Osteoblast (primary cell): ENCODE measurements at regions not wholly inside any gene's neighbourhood (a gene's known extent, or its start where the extent isn't known, plus 50 kb on each side); places are given as distances from the start of the nearest gene placed in this dataset.

Experiments used
- DNase-seq: peaks from one replicate; pipeline ENCODE4 v3.0.0; 2011; ENCODE audit warnings: low spot score, mixed read lengths; ENCODE audit not compliant: insufficient read length; ENCODE audit errors: missing footprints
- H2AFZ ChIP-seq: 2 replicates; pipeline ENCODE4 v1.6.0; 2011; ENCODE audit warnings: mild to moderate bottlenecking, low read length
- H3K27ac ChIP-seq: 2 replicates; pipeline ENCODE4 v1.5.1; 2011; ENCODE audit warnings: mild to moderate bottlenecking, low read depth, low read length, moderate library complexity
- H3K27me3 ChIP-seq: 2 replicates; pipeline ENCODE4 v1.6.0; 2012; ENCODE audit warnings: mild to moderate bottlenecking, control low read depth, inconsistent platforms, low read length, moderate library complexity; ENCODE audit not compliant: insufficient read depth
- H3K36me3 ChIP-seq: 2 replicates; pipeline ENCODE4 v1.5.1; 2011; ENCODE audit warnings: mild to moderate bottlenecking, low read length, control low read depth, moderate library complexity; ENCODE audit not compliant: insufficient read depth
- H3K4me1 ChIP-seq: 2 replicates; pipeline ENCODE4 v1.5.1; 2011; ENCODE audit warnings: mild to moderate bottlenecking, low read length, control low read depth, moderate library complexity; ENCODE audit not compliant: insufficient read depth
- H3K4me2 ChIP-seq: 2 replicates; pipeline ENCODE4 v1.6.0; 2011; ENCODE audit warnings: mild to moderate bottlenecking, low read length; ENCODE audit not compliant: insufficient read depth
- H3K4me3 ChIP-seq: fragments of 200-600 bp; sonication (generic); 3 replicates; pipeline ENCODE4 v1.5.1; 2012; ENCODE audit warnings: mild to moderate bottlenecking, low read length, inconsistent platforms; ENCODE audit not compliant: insufficient read depth
- H3K79me2 ChIP-seq: 2 replicates; pipeline ENCODE4 v1.6.0; 2012; ENCODE audit warnings: mild to moderate bottlenecking, low read length, control low read depth, inconsistent platforms; ENCODE audit not compliant: insufficient read depth
- H3K9me3 ChIP-seq: 2 replicates; pipeline ENCODE4 v1.5.1; 2011; ENCODE audit warnings: low read depth, low read length, control low read depth
- H4K20me1 ChIP-seq: 2 replicates; pipeline ENCODE4 v1.6.0; 2012; ENCODE audit warnings: mild to moderate bottlenecking, low read length, control low read depth; ENCODE audit not compliant: insufficient read depth
- TF ChIP-seq, protein P1 (sequence below): IDR thresholded peaks from 2 replicates; pipeline ENCODE4 v1.5.1; 2011; ENCODE audit warnings: mild to moderate bottlenecking, low read depth, low read length, moderate library complexity; ENCODE audit errors: extremely low read depth

DNA sequence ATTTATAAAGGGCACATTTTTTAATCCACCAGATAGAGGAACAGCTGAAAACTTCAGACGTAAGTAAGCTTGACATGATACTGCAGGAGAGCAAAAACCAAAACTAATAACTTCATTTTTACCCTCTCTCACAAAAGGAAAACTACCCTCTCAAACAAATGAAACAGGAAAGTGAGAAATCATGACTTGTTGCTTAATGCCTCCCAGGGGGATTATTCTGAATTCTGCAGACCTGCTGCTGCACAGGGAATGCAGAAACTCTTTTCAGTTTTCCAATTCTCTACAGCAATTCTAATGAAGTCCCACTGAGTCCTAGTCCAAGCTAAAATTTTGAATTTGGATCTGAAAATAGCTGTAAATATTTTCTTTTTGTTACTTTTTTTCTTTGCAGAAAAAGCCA is 637.1 kb upstream of the CCDC54 start:
- Histone ChIP-seq H3K27ac (peak overlapping the region; percentile 50), H3K4me3 (no peak overlapping the region), H3K27me3 (no peaks in the 10 kb centered on the region), H2AFZ (no peak overlapping the region), H3K79me2 (peaks cover 2% of the 10 kb centered on the region), H3K4me1 (peaks cover 27% of the 10 kb centered on the region), H4K20me1 (no peaks in the 10 kb centered on the region), H3K9me3 (no peaks in the 10 kb centered on the region), H3K4me2 (peak overlapping the region; percentile 1), H3K36me3 (peaks cover 32% of the 10 kb centered on the region)
- peak; percentile 42 for DNase-seq
- TF ChIP-seq, protein P1, sequence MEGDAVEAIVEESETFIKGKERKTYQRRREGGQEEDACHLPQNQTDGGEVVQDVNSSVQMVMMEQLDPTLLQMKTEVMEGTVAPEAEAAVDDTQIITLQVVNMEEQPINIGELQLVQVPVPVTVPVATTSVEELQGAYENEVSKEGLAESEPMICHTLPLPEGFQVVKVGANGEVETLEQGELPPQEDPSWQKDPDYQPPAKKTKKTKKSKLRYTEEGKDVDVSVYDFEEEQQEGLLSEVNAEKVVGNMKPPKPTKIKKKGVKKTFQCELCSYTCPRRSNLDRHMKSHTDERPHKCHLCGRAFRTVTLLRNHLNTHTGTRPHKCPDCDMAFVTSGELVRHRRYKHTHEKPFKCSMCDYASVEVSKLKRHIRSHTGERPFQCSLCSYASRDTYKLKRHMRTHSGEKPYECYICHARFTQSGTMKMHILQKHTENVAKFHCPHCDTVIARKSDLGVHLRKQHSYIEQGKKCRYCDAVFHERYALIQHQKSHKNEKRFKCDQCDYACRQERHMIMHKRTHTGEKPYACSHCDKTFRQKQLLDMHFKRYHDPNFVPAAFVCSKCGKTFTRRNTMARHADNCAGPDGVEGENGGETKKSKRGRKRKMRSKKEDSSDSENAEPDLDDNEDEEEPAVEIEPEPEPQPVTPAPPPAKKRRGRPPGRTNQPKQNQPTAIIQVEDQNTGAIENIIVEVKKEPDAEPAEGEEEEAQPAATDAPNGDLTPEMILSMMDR: no peak

DNA sequence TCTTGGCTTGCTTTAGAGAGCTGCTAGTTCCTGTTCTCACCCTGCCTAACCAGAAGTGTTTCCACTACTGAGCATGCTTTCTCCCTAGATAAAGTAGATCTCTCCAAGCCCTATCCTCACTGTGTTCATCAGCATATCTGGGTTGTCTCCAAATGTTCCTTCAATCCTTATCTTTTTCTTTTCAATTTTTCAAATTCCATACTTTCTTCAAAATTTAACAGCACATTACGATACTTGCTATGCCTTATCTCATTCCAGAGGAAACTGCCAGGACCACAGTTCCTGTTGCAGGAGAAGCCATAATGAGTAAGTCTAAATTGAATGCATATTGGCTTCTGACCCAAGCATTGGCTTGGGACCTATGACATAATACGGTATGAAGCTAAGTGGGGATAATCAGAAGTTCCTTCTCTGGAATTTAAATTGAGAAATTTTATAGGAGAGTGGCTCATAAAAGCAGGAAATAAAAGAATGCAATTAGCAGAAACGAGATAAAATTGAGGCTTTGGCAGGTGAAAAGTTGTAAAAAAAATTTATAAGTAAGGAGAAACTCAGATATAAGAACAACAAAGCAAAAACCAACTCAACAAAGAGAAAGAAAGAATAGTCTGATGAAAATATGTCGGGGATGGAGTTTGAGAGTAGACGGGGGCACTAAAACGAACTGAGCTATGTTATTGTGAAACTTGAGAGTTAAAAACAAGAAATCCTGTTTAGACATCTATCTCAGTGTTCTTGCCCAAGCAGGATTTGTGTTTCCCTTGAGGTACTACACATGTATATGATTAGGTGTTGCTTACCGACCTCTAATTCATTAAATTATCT is 631.7 kb upstream of the CCDC54 start:
- H3K27me3 ChIP-seq: no peaks in the 10 kb centered on the region
- H3K27ac ChIP-seq: peak overlapping the region; percentile 86
- no peaks in the 10 kb centered on the region for H4K20me1 ChIP-seq
- H3K36me3 ChIP-seq: peaks cover 16% of the 10 kb centered on the region
- H3K4me2 ChIP-seq: peak overlapping the region; percentile 62
- H3K4me3 ChIP-seq: no peak overlapping the region
- DNase-seq: no peak
- no peaks in the 10 kb centered on the region for H3K9me3 ChIP-seq
- H3K79me2 ChIP-seq: peaks cover 3% of the 10 kb centered on the region
- peaks cover 52% of the 10 kb centered on the region for H3K4me1 ChIP-seq
- TF ChIP-seq, protein P1: no peak
- H2AFZ ChIP-seq: peak overlapping the region; percentile 12

DNA sequence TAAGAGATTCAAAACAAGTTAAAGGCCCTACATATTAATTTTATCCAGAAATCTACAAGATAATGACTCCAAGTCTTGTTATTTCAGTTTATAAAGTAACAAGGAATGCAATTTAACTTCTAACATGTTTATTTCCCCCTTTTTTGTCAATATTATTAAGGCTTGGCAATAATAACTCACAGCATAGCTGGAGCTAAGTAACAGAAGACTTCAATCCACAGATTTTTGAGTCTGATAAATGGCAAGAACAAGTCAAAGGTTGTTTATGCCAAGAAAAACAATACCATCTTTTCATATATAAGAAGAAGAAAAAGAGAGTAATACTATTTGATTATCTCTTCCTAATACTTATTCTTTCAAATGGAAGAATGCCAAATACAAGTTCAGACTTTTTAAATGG is 631.0 kb upstream of the CCDC54 start:
- TF ChIP-seq, protein P1: no peak
- H2AFZ ChIP-seq: no peak overlapping the region
- peaks cover 13% of the 10 kb centered on the region for H3K36me3 ChIP-seq
- no peaks in the 10 kb centered on the region for H3K9me3 ChIP-seq
- peak overlapping the region; percentile 62 for H3K4me2 ChIP-seq
- peaks cover 3% of the 10 kb centered on the region for H3K79me2 ChIP-seq
- DNase-seq: no peak
- peaks cover 45% of the 10 kb centered on the region for H3K4me1 ChIP-seq
- no peaks in the 10 kb centered on the region for H3K27me3 ChIP-seq
- no peak overlapping the region for H3K4me3 ChIP-seq
- peak overlapping the region; percentile 86 for H3K27ac ChIP-seq
- no peaks in the 10 kb centered on the region for H4K20me1 ChIP-seq

DNA sequence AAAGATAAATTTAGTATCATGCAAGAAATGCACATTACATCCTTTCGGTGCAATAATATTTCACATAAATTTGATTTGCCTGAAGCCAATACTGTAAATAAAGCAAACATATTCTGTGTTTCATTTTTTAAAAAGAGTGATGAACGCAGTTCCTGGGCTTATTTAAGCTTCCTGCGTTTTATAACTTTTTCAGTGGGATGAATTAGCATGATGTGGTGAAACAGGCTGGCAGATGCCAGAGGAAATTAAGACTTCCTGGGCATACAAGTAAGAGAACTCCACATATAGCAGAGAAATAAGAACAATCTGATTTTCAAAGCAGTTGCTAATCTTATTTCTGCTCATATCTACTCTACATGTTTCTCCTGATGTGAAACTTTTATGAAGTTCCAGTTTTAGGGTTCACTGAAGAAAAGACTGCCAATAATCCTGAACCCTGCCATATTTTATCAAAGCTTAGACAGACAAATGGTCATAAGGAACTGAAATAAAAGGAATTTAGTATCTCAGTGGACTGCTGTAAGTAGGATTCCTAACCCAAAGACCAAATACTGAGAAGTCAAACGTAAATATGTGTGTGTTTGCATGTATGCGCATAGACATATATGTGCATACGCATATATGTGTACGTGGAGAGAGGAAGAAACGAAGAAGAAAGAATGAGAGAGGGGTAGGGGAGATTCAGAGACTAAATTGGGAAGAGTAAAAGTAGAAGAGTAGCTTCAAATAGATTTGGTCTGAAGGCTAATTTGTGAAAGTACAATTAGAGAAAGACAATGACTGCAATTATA is 628.6 kb upstream of the CCDC54 start:
- Histone ChIP-seq H3K27ac (peak overlapping the region; percentile 27), H3K4me2 (no peak overlapping the region), H3K9me3 (no peaks in the 10 kb centered on the region), H3K4me3 (no peak overlapping the region), H3K4me1 (peaks cover 41% of the 10 kb centered on the region), H3K27me3 (no peaks in the 10 kb centered on the region), H3K79me2 (peaks cover 19% of the 10 kb centered on the region), H3K36me3 (peaks cover 3% of the 10 kb centered on the region), H2AFZ (no peak overlapping the region), H4K20me1 (no peaks in the 10 kb centered on the region)
- TF ChIP-seq, protein P1: no peak
- no peak for DNase-seq
